CD4-positive, alpha-beta T cell (primary cell): ENCODE measurements at regions not wholly inside any gene's neighbourhood (a gene's known extent, or its start where the extent isn't known, plus 50 kb on each side); places are given as distances from the start of the nearest gene placed in this dataset.

Source experiments
- ATAC-seq: fragments of 200-7000 bp; cut with Tn5 transposase; one replicate; pipeline ENCODE4 v1.10.0; 2022; ENCODE audit warnings: mild to moderate bottlenecking; ENCODE audit not compliant: poor library complexity
- CTCF ChIA-PET: fragments of 350-600 bp; sonication (Branson Sonifier 250); formaldehyde crosslinking; loops from one replicate; lab custom pipeline; 2021; ENCODE audit warnings: antibody characterized with exemption, inconsistent platforms; lab: Charles Lee
- POLR2A ChIA-PET: fragments of 350-600 bp; sonication (Branson Sonifier 250); formaldehyde crosslinking; loops from one replicate; lab custom pipeline; 2021; ENCODE audit warnings: antibody characterized with exemption, inconsistent platforms; lab: Charles Lee
- DNase-seq, 14 experiments: peaks; one replicate each; pipeline ENCODE4 v3.0.0-alpha.2; 2013 to 2020; ENCODE audit warnings: mixed read lengths in 2 of 14
- H3K27ac ChIP-seq, 2 donors: one replicate each; pipeline versions ENCODE4 v1.5.1 to v1.7.0; 2013; ENCODE audit warnings: low read length in 2 of 2, low read depth in 1 of 2, mild to moderate bottlenecking in 1 of 2
- H3K27me3 ChIP-seq, 2 experiments: 1 replicate in 1 of 2; 2 replicates in 1 of 2; pipeline versions ENCODE4 v1.6.1 to v1.7.0; 2013; ENCODE audit warnings: low read length in 2 of 2, control low read depth in 1 of 2, mild to moderate bottlenecking in 1 of 2, moderate library complexity in 1 of 2; ENCODE audit not compliant: insufficient read depth in 2 of 2, control insufficient read depth in 1 of 2
- H3K36me3 ChIP-seq: one replicate; pipeline ENCODE4 v1.6.1; 2013; ENCODE audit warnings: low read length, control low read depth; ENCODE audit not compliant: insufficient read depth
- H3K4me1 ChIP-seq: one replicate; pipeline ENCODE4 v1.6.1; 2013; ENCODE audit warnings: low read length, control low read depth; ENCODE audit not compliant: insufficient read depth
- H3K4me3 ChIP-seq: one replicate; pipeline ENCODE4 v1.5.1; 2013; ENCODE audit warnings: mild to moderate bottlenecking, low read length, moderate library complexity
- H3K9me3 ChIP-seq, 2 experiments: 1 replicate in 1 of 2; 2 replicates in 1 of 2; pipeline versions ENCODE4 v1.6.1 to v1.7.0; 2013; ENCODE audit warnings: low read length in 2 of 2, mild to moderate bottlenecking in 2 of 2, control low read depth in 1 of 2, moderate library complexity in 1 of 2; ENCODE audit not compliant: control insufficient read depth in 1 of 2, insufficient read depth in 1 of 2
- H3K27ac Mint-ChIP-seq: one replicate; pipeline ENCODE4 v1.8.0; 2020; ENCODE audit warnings: mixed read lengths
- H3K27me3 Mint-ChIP-seq: one replicate; pipeline ENCODE4 v1.8.0; 2021; ENCODE audit warnings: mixed read lengths
- H3K36me3 Mint-ChIP-seq: one replicate; pipeline ENCODE4 v1.8.0; 2021; ENCODE audit warnings: low read depth, mixed read lengths
- H3K4me1 Mint-ChIP-seq: one replicate; pipeline ENCODE4 v1.8.0; 2021; ENCODE audit warnings: low read depth, mixed read lengths
- H3K4me3 Mint-ChIP-seq: one replicate; pipeline ENCODE4 v1.8.0; 2020; ENCODE audit warnings: mild to moderate bottlenecking, mixed read lengths
- H3K9me3 Mint-ChIP-seq: one replicate; pipeline ENCODE4 v1.8.0; 2020; ENCODE audit warnings: mixed read lengths
- intact Hi-C, 2 experiments: fragments of 100-400 bp; cut with DNase I in 1 of 2; cut with micrococcal nuclease in 1 of 2; formaldehyde crosslinking; loops; one replicate each; pipeline versions ENCODE4 v1.15.1 to v1.9.0; 2023 to 2025; cut with DNase I, micrococcal nuclease
- TF ChIP-seq, protein P1 (sequence below): fragments of 200-600 bp; IDR thresholded peaks from one replicate; pipeline ENCODE4 v1.8.0; 2022; ENCODE audit warnings: antibody characterized with exemption, mild to moderate bottlenecking

DNA sequence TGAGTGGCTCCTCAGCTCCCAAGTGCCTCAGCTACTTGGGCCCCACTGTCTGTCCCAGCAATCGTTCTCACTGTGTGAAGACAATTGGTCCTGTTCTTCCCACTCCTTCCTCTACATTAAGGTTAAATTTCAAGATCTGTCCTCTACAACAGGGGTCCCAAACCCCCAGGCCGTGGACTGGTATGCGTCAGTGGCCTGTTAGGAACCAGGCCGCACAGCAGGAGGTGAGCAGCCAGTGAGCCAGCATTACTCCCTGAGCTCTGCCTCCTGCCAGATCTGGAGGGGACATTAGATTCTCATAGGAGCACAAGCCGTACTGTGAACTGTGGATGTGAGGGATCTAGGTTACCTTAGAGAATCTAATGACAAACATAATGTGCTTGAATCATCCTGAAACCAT lies 376.9 kb upstream of the FZD8 start:
- peaks cover 4% of the 10 kb centered on the region in 2 experiments for H3K9me3 ChIP-seq

DNA sequence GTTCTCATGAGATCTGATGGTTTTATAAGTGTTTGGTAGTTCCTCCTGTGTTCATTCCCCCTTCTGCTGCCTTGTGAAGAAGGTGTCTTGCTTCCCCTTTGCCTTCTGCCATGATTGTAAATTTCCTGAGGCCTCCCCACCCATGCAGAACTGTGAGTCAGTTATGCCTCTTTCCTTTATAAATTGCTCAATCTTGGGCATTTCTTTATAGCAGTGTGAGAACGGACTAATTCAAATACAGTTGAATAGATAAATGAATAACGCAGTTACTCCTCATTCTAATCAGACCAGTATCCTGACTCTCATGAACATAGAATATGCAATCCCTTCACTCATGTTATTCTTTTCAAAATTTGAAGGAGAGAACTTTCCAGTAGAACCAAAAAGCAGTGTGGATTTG lies 375.0 kb upstream of the FZD8 start:
- peaks cover 10% of the 10 kb centered on the region for H3K9me3 Mint-ChIP-seq
- TF ChIP-seq, protein P1, sequence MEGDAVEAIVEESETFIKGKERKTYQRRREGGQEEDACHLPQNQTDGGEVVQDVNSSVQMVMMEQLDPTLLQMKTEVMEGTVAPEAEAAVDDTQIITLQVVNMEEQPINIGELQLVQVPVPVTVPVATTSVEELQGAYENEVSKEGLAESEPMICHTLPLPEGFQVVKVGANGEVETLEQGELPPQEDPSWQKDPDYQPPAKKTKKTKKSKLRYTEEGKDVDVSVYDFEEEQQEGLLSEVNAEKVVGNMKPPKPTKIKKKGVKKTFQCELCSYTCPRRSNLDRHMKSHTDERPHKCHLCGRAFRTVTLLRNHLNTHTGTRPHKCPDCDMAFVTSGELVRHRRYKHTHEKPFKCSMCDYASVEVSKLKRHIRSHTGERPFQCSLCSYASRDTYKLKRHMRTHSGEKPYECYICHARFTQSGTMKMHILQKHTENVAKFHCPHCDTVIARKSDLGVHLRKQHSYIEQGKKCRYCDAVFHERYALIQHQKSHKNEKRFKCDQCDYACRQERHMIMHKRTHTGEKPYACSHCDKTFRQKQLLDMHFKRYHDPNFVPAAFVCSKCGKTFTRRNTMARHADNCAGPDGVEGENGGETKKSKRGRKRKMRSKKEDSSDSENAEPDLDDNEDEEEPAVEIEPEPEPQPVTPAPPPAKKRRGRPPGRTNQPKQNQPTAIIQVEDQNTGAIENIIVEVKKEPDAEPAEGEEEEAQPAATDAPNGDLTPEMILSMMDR, result no peak
- Histone ChIP-seq H3K4me3 (no peak overlapping the region), H3K27me3 (no peaks in the 10 kb centered on the region), H3K9me3 (peaks cover 4% of the 10 kb centered on the region in 2 experiments), H3K36me3 (no peaks in the 10 kb centered on the region), H3K4me1 (no peaks in the 10 kb centered on the region), H3K27ac (no peak overlapping the region)
- POLR2A ChIA-PET, result no interaction called here
- CTCF ChIA-PET, result no interaction called here
- no peaks in the 10 kb centered on the region for H3K27me3 Mint-ChIP-seq
- DNase-seq (no peak), ATAC-seq (no peak)
- H3K36me3 Mint-ChIP-seq, result no peaks in the 10 kb centered on the region
- no peak overlapping the region for H3K27ac Mint-ChIP-seq
- no peaks in the 10 kb centered on the region for H3K4me1 Mint-ChIP-seq
- intact Hi-C loops, result no loop called here
- no peak overlapping the region for H3K4me3 Mint-ChIP-seq

More for the DNA sequence above, 376.9 kb upstream of the FZD8 start:
- no peak for DNase-seq
- TF ChIP-seq, protein P1, result no peak
- no peak overlapping the region for H3K27ac ChIP-seq
- no peaks in the 10 kb centered on the region for H3K27me3 ChIP-seq
- CTCF ChIA-PET, result no interaction called here
- no peaks in the 10 kb centered on the region for H3K4me1 ChIP-seq
- POLR2A ChIA-PET, result no interaction called here
- H3K36me3 Mint-ChIP-seq, result no peaks in the 10 kb centered on the region
- no peaks in the 10 kb centered on the region for H3K36me3 ChIP-seq
- no peaks in the 10 kb centered on the region for H3K4me1 Mint-ChIP-seq
- intact Hi-C loops, result no loop called here
- peaks cover 12% of the 10 kb centered on the region for H3K9me3 Mint-ChIP-seq
- H3K4me3 Mint-ChIP-seq, result no peak overlapping the region
- no peak overlapping the region for H3K4me3 ChIP-seq
- H3K27me3 Mint-ChIP-seq, result no peaks in the 10 kb centered on the region
- ATAC-seq, result no peak
- H3K27ac Mint-ChIP-seq, result no peak overlapping the region

DNA sequence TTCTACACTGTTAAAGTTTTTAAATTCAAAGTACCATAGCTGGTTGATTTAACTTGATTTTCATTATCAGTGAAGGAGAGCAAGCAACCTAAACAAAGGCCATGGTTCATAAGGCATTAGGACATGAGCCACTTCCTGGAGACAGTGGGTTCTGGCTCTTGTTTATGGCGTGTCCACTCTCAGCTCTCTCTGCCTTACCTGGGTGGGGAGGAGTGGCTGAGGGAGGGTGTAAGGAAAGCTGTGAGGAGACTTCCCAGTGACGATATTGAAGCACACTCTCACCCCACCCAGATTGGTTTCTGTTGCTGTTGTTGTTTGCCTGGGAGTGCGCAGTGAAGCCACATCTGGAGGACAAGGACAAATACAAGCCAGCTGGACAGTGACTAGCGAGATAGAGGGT lies 365.3 kb upstream of the FZD8 start:
- peaks cover 0 to 17% of the 10 kb centered on the region in 2 experiments for H3K9me3 ChIP-seq
- TF ChIP-seq, protein P1, result no peak
- POLR2A ChIA-PET, result no interaction called here
- intact Hi-C loops, result no loop called here
- no peak overlapping the region for H3K27ac Mint-ChIP-seq
- H3K4me3 ChIP-seq, result no peak overlapping the region
- CTCF ChIA-PET, result no interaction called here
- no peaks in the 10 kb centered on the region for H3K36me3 Mint-ChIP-seq
- ATAC-seq, result no peak
- H3K9me3 Mint-ChIP-seq, result peaks cover 5% of the 10 kb centered on the region
- no peak overlapping the region for H3K27ac ChIP-seq
- H3K4me1 ChIP-seq, result no peaks in the 10 kb centered on the region
- no peaks in the 10 kb centered on the region for H3K36me3 ChIP-seq
- no peak for DNase-seq
- H3K27me3 ChIP-seq, result no peaks in the 10 kb centered on the region
- H3K27me3 Mint-ChIP-seq, result no peaks in the 10 kb centered on the region
- no peak overlapping the region for H3K4me3 Mint-ChIP-seq
- H3K4me1 Mint-ChIP-seq, result no peaks in the 10 kb centered on the region
